ENCODE measurements at regions not wholly inside any gene's neighbourhood (a gene's known extent, or its start where the extent isn't known, plus 50 kb on each side); places are given as distances from the start of the nearest gene placed in this dataset.

DNA sequence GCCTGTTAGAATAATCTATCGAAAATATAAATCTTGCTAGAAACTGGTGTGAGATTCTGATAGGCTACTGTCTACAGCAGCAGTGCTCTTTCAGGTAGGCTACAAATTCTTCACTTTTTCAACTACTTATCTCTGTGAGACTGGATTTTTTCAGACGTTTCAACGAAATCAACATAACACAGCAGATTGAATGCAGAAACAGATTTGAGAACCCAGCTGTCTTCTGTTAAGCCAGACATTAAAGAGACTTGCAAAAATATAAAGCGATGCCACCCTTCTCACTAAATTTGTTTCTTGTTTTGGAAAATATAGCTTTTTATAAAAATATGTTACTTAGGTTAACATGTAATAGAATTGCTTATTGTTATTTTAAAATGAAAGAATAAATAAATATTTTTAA, 140.6 kb upstream of the PHACTR1 start:
- TF ChIP-seq, protein P1, sequence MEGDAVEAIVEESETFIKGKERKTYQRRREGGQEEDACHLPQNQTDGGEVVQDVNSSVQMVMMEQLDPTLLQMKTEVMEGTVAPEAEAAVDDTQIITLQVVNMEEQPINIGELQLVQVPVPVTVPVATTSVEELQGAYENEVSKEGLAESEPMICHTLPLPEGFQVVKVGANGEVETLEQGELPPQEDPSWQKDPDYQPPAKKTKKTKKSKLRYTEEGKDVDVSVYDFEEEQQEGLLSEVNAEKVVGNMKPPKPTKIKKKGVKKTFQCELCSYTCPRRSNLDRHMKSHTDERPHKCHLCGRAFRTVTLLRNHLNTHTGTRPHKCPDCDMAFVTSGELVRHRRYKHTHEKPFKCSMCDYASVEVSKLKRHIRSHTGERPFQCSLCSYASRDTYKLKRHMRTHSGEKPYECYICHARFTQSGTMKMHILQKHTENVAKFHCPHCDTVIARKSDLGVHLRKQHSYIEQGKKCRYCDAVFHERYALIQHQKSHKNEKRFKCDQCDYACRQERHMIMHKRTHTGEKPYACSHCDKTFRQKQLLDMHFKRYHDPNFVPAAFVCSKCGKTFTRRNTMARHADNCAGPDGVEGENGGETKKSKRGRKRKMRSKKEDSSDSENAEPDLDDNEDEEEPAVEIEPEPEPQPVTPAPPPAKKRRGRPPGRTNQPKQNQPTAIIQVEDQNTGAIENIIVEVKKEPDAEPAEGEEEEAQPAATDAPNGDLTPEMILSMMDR (IDR thresholded peaks at IDR 0.05), result no peak
- no peak for TF ChIP-seq EZH2 (IDR thresholded peaks at IDR 0.05; ENCODE audit: borderline replicate concordance, insufficient read depth, low read depth, low read length, poor library complexity, severe bottlenecking)
